GM23338 (cell line): ENCODE measurements at regions not wholly inside any gene's neighbourhood (a gene's known extent, or its start where the extent isn't known, plus 50 kb on each side); places are given as distances from the start of the nearest gene placed in this dataset.

Experiments used
- ATAC-seq: fragments of 200-7000 bp; cut with Tn5 transposase; 3 replicates; pipeline ENCODE4 v1.9.1; 2020
- DNase-seq: peaks from one replicate; pipeline ENCODE4 v3.0.0-alpha.2; 2015; ENCODE audit warnings: low spot score
- H2AFZ ChIP-seq: fragments of 200-600 bp; sonication (generic); 2 replicates; pipeline ENCODE4 v1.8.0; 2016; ENCODE audit warnings: antibody characterized with exemption, mild to moderate bottlenecking, moderate library complexity
- H3F3A ChIP-seq: fragments of 200-600 bp; sonication (generic); replicated peaks from 2 replicates; pipeline ENCODE4 v1.8.0; 2017; ENCODE audit warnings: antibody characterized with exemption, mixed run types, low read depth
- H3K27ac ChIP-seq: fragments of 200-600 bp; sonication (generic); 2 replicates; pipeline ENCODE4 v1.6.1; 2016; ENCODE audit warnings: low read depth
- H3K27me3 ChIP-seq: fragments of 200-600 bp; sonication (generic); 2 replicates; pipeline ENCODE4 v1.8.0; 2016; ENCODE audit warnings: mild to moderate bottlenecking, mixed run types, moderate library complexity; ENCODE audit not compliant: insufficient read depth
- H3K36me3 ChIP-seq: fragments of 200-600 bp; sonication (generic); 2 replicates; pipeline ENCODE4 v1.8.0; 2016; ENCODE audit warnings: mild to moderate bottlenecking; ENCODE audit not compliant: insufficient read depth
- H3K4me1 ChIP-seq: fragments of 200-600 bp; sonication (generic); 2 replicates; pipeline ENCODE4 v1.8.0; 2016; ENCODE audit warnings: mild to moderate bottlenecking, moderate library complexity; ENCODE audit not compliant: insufficient read depth
- H3K4me2 ChIP-seq: fragments of 200-600 bp; sonication (generic); 2 replicates; pipeline ENCODE4 v1.7.1; 2017; ENCODE audit warnings: mixed run types
- H3K4me3 ChIP-seq: fragments of 200-600 bp; sonication (generic); 2 replicates; pipeline ENCODE4 v1.6.1; 2016; ENCODE audit warnings: mixed run types
- H3K79me2 ChIP-seq: fragments of 200-600 bp; sonication (generic); replicated peaks from 2 replicates; pipeline ENCODE4 v1.8.0; 2017; ENCODE audit warnings: mild to moderate bottlenecking; ENCODE audit not compliant: insufficient read depth
- H3K9me2 ChIP-seq: fragments of 200-600 bp; sonication (generic); 2 replicates; pipeline ENCODE4 v1.8.0; 2017; ENCODE audit not compliant: insufficient read depth
- H4K20me1 ChIP-seq: fragments of 200-600 bp; sonication (generic); replicated peaks from 2 replicates; pipeline ENCODE4 v1.8.0; 2017; ENCODE audit warnings: mild to moderate bottlenecking; ENCODE audit not compliant: insufficient read depth
- H3K27ac Mint-ChIP-seq: 2 replicates; pipeline ENCODE4 v1.8.0; 2020; ENCODE audit warnings: inconsistent platforms, mild to moderate bottlenecking, moderate library complexity, mixed read lengths
- H3K27me3 Mint-ChIP-seq: 3 replicates; pipeline ENCODE4 v1.8.0; 2022; ENCODE audit warnings: low read depth, mild to moderate bottlenecking, moderate library complexity, mixed read lengths, inconsistent platforms; ENCODE audit not compliant: insufficient read depth, poor library complexity
- H3K36me3 Mint-ChIP-seq: 3 replicates; pipeline ENCODE4 v1.8.0; 2021; ENCODE audit warnings: low read depth, mild to moderate bottlenecking, inconsistent platforms, moderate library complexity, mixed read lengths
- H3K4me1 Mint-ChIP-seq: 3 replicates; pipeline ENCODE4 v1.8.0; 2020; ENCODE audit warnings: mild to moderate bottlenecking, inconsistent platforms, mixed read lengths
- H3K4me3 Mint-ChIP-seq: 3 replicates; pipeline ENCODE4 v1.8.0; 2021; ENCODE audit warnings: moderate library complexity, mild to moderate bottlenecking, inconsistent platforms, mixed read lengths
- H3K9me3 Mint-ChIP-seq: 3 replicates; pipeline ENCODE4 v1.8.0; 2020; ENCODE audit warnings: moderate library complexity, mild to moderate bottlenecking, inconsistent platforms, mixed read lengths
- EZH2 ChIP-seq: fragments of 200-600 bp; sonication (generic); IDR thresholded peaks from one replicate; pipeline ENCODE4 v1.8.0; 2017; ENCODE audit warnings: antibody characterized with exemption, mild to moderate bottlenecking, low read depth; ENCODE audit not compliant: unreplicated experiment
- EZH2phosphoT487 ChIP-seq: fragments of 200-600 bp; sonication (generic); IDR thresholded peaks from one replicate; pipeline ENCODE4 v1.8.1; 2018; ENCODE audit warnings: antibody characterized with exemption; ENCODE audit not compliant: unreplicated experiment
- JUNB ChIP-seq: IDR thresholded peaks from one replicate; pipeline ENCODE4 v1.6.1; 2016; ENCODE audit warnings: antibody characterized with exemption; ENCODE audit not compliant: unreplicated experiment
- NANOG ChIP-seq: IDR thresholded peaks from 2 replicates; pipeline ENCODE4 v1.6.1; 2016; ENCODE audit warnings: antibody characterized with exemption, borderline replicate concordance
- ZNF114 ChIP-seq: fragments of 250-450 bp; sonication (Bioruptor Pico); IDR thresholded peaks from 2 replicates; pipeline ENCODE4 v1.5.0; 2020; ENCODE audit warnings: mild to moderate bottlenecking, moderate library complexity
- ZNF331 ChIP-seq: fragments of 250-450 bp; sonication (Bioruptor Pico); IDR thresholded peaks from 2 replicates; pipeline ENCODE4 v1.5.0; 2020; ENCODE audit warnings: low read depth, mild to moderate bottlenecking, moderate library complexity
- TF ChIP-seq, protein P1 (sequence below): IDR thresholded peaks from one replicate; pipeline ENCODE4 v1.6.1; 2018; ENCODE audit warnings: antibody characterized with exemption; ENCODE audit not compliant: unreplicated experiment
- TF ChIP-seq, protein P2 (sequence below), 2 experiments: fragments of 200-600 bp in 1 of 2; sonication (generic) in 1 of 2; conservative IDR thresholded peaks; 2 replicates each; pipeline versions ENCODE4 v1.5.1 to v1.6.1; 2016 to 2017; ENCODE audit warnings: antibody characterized with exemption in 2 of 2, low read depth in 2 of 2, mild to moderate bottlenecking in 2 of 2, moderate library complexity in 1 of 2
- TF ChIP-seq, protein P3 (sequence below): fragments of 250-450 bp; sonication (Bioruptor Pico); IDR thresholded peaks from 2 replicates; pipeline ENCODE4 v1.5.0; 2020; ENCODE audit warnings: mild to moderate bottlenecking, moderate library complexity
- TF ChIP-seq, protein P4 (sequence below): IDR thresholded peaks from 2 replicates; pipeline ENCODE4 v1.6.1; 2016; ENCODE audit warnings: antibody characterized with exemption

DNA sequence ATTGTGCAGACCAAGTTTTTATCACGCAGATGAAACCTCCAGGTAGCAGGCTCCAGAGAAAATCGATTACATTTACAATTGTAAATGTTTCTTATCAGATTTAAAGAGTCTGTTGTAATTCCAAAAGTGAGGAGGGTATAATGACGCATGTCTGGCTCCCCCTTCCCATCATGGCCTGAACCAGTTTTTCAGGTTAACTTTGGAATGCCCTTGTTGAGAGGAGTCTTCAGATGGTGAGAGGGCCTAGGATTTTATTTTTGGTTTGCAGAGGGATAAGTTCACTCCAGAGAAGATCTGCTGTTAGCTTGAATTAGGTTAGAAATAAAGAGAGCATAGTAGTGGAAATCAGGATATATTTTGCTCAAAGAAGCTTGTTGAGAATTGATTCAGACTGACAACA lies 1028.3 kb upstream of the B3GALT2 start (continued):
- TF ChIP-seq ZNF114 (no peak), JUNB (no peak), ZNF331 (CRISPR knock-in tag) (no peak), EZH2 (no peak), EZH2phosphoT487 (no peak)
- TF ChIP-seq, protein P1, sequence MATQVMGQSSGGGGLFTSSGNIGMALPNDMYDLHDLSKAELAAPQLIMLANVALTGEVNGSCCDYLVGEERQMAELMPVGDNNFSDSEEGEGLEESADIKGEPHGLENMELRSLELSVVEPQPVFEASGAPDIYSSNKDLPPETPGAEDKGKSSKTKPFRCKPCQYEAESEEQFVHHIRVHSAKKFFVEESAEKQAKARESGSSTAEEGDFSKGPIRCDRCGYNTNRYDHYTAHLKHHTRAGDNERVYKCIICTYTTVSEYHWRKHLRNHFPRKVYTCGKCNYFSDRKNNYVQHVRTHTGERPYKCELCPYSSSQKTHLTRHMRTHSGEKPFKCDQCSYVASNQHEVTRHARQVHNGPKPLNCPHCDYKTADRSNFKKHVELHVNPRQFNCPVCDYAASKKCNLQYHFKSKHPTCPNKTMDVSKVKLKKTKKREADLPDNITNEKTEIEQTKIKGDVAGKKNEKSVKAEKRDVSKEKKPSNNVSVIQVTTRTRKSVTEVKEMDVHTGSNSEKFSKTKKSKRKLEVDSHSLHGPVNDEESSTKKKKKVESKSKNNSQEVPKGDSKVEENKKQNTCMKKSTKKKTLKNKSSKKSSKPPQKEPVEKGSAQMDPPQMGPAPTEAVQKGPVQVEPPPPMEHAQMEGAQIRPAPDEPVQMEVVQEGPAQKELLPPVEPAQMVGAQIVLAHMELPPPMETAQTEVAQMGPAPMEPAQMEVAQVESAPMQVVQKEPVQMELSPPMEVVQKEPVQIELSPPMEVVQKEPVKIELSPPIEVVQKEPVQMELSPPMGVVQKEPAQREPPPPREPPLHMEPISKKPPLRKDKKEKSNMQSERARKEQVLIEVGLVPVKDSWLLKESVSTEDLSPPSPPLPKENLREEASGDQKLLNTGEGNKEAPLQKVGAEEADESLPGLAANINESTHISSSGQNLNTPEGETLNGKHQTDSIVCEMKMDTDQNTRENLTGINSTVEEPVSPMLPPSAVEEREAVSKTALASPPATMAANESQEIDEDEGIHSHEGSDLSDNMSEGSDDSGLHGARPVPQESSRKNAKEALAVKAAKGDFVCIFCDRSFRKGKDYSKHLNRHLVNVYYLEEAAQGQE, result no peak
- TF ChIP-seq, protein P2, sequence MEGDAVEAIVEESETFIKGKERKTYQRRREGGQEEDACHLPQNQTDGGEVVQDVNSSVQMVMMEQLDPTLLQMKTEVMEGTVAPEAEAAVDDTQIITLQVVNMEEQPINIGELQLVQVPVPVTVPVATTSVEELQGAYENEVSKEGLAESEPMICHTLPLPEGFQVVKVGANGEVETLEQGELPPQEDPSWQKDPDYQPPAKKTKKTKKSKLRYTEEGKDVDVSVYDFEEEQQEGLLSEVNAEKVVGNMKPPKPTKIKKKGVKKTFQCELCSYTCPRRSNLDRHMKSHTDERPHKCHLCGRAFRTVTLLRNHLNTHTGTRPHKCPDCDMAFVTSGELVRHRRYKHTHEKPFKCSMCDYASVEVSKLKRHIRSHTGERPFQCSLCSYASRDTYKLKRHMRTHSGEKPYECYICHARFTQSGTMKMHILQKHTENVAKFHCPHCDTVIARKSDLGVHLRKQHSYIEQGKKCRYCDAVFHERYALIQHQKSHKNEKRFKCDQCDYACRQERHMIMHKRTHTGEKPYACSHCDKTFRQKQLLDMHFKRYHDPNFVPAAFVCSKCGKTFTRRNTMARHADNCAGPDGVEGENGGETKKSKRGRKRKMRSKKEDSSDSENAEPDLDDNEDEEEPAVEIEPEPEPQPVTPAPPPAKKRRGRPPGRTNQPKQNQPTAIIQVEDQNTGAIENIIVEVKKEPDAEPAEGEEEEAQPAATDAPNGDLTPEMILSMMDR (conservative IDR thresholded peaks at IDR 0.05; ENCODE audit: low read depth in 2 of 2), result no peak

DNA sequence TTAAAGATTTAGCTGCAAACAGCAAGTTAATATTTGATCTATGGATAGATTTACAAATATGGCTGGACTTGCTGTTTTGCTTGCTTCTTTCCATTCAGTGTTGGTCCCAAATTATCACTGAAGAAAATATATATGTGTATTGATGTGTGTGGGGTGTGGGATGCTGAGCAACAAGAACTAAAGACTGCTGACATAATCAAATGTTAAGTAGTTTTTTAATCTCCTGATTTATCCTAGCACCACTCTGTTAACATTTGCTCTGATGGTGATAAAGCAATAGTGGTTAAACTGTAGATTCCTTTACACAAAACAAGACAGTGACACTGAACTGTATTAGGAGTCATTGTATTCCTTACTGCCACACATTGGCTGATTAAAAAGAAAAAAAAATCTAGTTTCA lies 1023.5 kb upstream of the B3GALT2 start:
- ATAC-seq (no peak), DNase-seq (no peak)
- no peaks in the 10 kb centered on the region; the same call in 1 of the 3 replicates for H3K4me1 Mint-ChIP-seq
- no peaks in the 10 kb centered on the region for H3K79me2 ChIP-seq
- H3K27me3 Mint-ChIP-seq, result peaks cover 1% of the 10 kb centered on the region
- H3K36me3 ChIP-seq, result no peaks in the 10 kb centered on the region
- H3K36me3 Mint-ChIP-seq, result no peaks in the 10 kb centered on the region
- no peak overlapping the region for H3K27ac Mint-ChIP-seq
- H3K27me3 ChIP-seq, result no peaks in the 10 kb centered on the region
- H3F3A ChIP-seq, result no peaks in the 10 kb centered on the region
- H4K20me1 ChIP-seq, result no peaks in the 10 kb centered on the region
- H3K4me3 ChIP-seq, result no peak overlapping the region
- no peak overlapping the region for H3K4me2 ChIP-seq
- H3K27ac ChIP-seq, result no peak overlapping the region
- H2AFZ ChIP-seq, result no peak overlapping the region
- peaks cover 3% of the 10 kb centered on the region for H3K9me2 ChIP-seq
- no peaks in the 10 kb centered on the region for H3K4me1 ChIP-seq
- no peaks in the 10 kb centered on the region for H3K9me3 Mint-ChIP-seq
- H3K4me3 Mint-ChIP-seq, result no peak overlapping the region
- TF ChIP-seq JUNB (no peak), EZH2 (no peak), EZH2phosphoT487 (no peak), NANOG (no peak)
- TF ChIP-seq, protein P3, sequence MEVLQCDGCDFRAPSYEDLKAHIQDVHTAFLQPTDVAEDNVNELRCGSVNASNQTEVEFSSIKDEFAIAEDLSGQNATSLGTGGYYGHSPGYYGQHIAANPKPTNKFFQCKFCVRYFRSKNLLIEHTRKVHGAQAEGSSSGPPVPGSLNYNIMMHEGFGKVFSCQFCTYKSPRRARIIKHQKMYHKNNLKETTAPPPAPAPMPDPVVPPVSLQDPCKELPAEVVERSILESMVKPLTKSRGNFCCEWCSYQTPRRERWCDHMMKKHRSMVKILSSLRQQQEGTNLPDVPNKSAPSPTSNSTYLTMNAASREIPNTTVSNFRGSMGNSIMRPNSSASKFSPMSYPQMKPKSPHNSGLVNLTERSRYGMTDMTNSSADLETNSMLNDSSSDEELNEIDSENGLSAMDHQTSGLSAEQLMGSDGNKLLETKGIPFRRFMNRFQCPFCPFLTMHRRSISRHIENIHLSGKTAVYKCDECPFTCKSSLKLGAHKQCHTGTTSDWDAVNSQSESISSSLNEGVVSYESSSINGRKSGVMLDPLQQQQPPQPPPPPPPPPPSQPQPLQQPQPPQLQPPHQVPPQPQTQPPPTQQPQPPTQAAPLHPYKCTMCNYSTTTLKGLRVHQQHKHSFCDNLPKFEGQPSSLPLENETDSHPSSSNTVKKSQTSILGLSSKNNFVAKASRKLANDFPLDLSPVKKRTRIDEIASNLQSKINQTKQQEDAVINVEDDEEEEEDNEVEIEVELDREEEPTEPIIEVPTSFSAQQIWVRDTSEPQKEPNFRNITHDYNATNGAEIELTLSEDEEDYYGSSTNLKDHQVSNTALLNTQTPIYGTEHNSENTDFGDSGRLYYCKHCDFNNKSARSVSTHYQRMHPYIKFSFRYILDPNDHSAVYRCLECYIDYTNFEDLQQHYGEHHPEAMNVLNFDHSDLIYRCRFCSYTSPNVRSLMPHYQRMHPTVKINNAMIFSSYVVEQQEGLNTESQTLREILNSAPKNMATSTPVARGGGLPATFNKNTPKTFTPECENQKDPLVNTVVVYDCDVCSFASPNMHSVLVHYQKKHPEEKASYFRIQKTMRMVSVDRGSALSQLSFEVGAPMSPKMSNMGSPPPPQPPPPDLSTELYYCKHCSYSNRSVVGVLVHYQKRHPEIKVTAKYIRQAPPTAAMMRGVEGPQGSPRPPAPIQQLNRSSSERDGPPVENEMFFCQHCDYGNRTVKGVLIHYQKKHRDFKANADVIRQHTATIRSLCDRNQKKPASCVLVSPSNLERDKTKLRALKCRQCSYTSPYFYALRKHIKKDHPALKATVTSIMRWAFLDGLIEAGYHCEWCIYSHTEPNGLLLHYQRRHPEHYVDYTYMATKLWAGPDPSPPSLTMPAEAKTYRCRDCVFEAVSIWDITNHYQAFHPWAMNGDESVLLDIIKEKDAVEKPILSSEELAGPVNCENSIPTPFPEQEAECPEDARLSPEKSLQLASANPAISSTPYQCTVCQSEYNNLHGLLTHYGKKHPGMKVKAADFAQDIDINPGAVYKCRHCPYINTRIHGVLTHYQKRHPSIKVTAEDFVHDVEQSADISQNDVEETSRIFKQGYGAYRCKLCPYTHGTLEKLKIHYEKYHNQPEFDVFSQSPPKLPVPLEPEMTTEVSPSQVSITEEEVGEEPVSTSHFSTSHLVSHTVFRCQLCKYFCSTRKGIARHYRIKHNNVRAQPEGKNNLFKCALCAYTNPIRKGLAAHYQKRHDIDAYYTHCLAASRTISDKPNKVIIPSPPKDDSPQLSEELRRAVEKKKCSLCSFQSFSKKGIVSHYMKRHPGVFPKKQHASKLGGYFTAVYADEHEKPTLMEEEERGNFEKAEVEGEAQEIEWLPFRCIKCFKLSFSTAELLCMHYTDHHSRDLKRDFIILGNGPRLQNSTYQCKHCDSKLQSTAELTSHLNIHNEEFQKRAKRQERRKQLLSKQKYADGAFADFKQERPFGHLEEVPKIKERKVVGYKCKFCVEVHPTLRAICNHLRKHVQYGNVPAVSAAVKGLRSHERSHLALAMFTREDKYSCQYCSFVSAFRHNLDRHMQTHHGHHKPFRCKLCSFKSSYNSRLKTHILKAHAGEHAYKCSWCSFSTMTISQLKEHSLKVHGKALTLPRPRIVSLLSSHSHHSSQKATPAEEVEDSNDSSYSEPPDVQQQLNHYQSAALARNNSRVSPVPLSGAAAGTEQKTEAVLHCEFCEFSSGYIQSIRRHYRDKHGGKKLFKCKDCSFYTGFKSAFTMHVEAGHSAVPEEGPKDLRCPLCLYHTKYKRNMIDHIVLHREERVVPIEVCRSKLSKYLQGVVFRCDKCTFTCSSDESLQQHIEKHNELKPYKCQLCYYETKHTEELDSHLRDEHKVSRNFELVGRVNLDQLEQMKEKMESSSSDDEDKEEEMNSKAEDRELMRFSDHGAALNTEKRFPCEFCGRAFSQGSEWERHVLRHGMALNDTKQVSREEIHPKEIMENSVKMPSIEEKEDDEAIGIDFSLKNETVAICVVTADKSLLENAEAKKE (CRISPR knock-in tag), result no peak
- TF ChIP-seq, protein P4, sequence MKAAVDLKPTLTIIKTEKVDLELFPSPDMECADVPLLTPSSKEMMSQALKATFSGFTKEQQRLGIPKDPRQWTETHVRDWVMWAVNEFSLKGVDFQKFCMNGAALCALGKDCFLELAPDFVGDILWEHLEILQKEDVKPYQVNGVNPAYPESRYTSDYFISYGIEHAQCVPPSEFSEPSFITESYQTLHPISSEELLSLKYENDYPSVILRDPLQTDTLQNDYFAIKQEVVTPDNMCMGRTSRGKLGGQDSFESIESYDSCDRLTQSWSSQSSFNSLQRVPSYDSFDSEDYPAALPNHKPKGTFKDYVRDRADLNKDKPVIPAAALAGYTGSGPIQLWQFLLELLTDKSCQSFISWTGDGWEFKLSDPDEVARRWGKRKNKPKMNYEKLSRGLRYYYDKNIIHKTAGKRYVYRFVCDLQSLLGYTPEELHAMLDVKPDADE, result no peak
- TF ChIP-seq, protein P2 (conservative IDR thresholded peaks at IDR 0.05; ENCODE audit: low read depth in 2 of 2), result no peak
